KBM-7 (cell line): ENCODE measurements at regions not wholly inside any gene's neighbourhood (a gene's known extent, or its start where the extent isn't known, plus 50 kb on each side); places are given as distances from the start of the nearest gene placed in this dataset.

ENCODE experiments used
- DNase-seq: peaks from one replicate; pipeline ENCODE4 v3.0.0-alpha.2; 2015
- in situ Hi-C: fragments of 300-500 bp; cut with MboI; formaldehyde crosslinking; loops from 2 replicates; pipeline ENCODE4 v1.14.3; 2020; ENCODE audit warnings: low sequenced_read_pairs, low pct_unique_long_range_greater_than_20kb, mixed read lengths

- no peak for DNase-seq
- in situ Hi-C loops = no loop called here
Measured at GRCh38 chr3:87397211-87397610, 120.8 kb upstream of the POU1F1 start.

DNA sequence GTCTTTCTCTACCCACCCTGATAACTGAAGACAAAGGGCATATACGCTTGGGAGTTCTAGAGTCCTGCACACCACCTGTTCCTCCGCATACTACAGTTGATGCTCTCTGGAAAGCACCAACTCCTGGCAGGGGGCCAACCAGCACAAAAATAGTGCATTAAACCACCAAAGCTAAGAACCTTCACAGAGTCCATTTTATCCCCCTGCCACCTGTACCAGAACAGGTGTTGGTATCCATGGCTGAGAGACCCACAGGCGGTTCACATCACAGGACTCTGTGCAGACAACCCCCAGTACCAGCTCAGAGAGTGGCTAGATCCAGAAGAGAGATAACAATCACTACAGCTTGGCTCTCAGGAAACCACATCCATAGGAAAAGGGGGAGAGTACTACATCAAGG is 114.4 kb upstream of the POU1F1 start:
- in situ Hi-C loops = no loop called here

DNA sequence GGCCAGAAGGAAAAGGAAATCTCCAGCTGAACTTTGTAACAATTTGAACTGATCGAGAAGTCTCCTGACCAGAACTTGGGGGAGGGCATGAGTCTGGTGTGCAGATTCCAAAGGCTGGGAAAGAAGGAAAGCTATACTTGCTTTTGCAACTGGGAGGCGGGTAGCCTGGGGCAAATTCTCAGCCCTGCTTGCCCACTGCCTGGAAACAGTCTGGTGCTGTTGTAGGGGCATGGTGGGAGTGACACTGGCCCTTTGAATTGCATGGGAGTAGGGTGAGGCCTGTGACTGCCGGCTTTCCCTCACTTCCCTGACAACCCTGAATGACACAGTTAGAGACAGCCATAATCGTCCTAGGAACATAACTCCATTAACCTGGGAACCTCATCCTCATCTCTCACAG is 114.0 kb upstream of the POU1F1 start:
- in situ Hi-C loops = no loop called here
- DNase-seq = no peak

More for the DNA sequence above, 114.4 kb upstream of the POU1F1 start:
- no peak for DNase-seq

DNA sequence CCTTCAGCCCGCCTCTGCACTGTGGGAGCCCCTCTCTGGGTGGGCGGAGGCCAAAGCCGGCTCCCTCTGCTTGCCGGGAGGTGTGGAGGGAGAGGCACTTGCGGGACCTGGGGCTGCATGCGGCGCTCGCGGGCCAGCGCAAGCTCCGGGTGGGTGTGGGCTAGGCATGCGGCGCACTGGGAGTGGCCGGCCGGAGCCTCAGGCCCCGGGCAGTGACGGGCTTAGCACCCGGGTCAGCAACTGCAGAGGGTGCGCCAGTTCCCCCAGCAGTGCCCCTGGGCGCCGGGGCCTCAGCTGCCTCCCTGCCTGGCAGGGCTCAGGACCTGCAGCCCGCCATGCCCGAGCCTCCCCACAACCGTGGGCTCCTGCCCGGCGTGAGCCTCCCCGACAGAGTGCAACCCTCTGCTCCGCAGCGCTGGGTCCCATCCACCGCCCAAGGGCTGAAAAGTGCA is 98.9 kb upstream of the POU1F1 start:
- no peak for DNase-seq
- in situ Hi-C loops = no loop called here

DNA sequence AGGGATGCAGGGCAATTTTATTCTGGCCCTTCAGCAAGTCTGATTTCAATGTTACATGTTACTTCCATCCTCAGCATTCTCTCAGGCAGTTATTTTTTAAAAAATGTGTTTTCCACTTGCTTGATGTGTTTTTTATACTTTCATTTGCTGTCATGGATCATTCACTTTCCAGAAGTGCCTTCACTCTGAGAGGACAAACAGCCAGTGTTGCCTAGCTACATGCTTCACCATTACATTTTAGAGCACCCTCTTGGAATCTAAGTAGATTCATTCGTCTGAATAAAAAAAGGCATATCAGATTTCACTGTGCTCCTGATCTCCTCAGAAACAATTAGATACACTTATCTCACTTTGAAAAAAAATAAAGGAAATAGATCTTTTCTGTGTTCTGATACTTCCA is 93.6 kb upstream of the POU1F1 start:
- in situ Hi-C loops = no loop called here
- no peak for DNase-seq

GRCh38 chr3:87367736-87368135 is 91.4 kb upstream of the POU1F1 start:
- no peak for DNase-seq
- in situ Hi-C loops = no loop called here

DNA sequence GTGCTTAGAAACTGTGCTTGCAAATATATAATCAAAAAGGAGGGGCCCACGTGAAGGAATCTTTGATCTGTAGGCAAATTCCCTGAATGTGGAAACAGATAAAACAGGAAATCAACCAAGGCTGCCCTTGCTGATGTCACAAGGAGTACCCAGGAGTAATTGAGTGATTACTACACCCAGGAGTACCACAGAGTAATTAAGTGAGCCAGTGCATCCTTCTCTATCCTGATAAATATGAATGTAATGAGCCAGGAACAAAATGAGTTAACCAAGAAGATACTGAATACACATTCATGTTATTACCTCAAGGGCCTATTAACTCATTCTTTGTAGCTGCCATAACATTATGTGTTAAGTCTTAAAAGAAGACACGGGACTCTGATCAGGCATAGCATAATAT is 87.3 kb upstream of the POU1F1 start:
- in situ Hi-C loops = no loop called here
- no peak for DNase-seq

DNA sequence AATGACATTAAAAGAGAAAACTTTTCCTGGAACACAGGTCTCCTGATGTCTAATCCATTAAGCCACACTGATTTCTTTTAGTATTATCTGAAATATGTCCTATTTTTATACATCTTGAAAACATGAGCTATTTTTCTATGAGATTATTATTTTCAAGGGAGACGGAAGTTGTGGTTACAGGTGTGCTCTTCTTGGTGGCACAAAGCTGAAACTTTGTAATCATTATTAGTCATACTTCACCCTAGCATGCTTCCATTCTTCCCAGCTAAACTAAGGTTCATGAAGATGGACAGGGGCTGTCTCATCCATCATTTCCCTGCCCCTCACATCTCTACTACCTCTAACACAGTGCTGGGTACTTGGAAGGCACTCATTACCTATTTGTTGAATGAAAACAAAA is 85.6 kb upstream of the POU1F1 start:
- in situ Hi-C loops = no loop called here

DNA sequence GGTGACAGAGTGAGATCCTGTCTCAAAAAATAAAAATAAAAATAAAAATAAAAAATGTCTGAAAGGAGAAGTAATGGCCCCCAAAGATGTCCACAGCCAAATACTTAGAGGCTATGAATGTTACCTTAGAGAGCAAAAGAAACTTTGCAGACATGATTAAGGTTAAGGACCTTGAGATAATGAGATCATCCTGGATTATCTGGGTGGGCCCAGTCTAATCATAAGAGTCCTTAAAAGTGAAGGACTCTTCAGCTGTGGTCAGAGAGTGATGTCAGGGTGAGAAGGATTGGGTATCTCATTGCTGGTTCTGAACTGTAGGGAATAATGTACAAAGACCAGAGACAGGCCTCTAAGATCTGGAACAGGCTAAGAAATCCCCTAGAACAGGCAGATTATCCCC is 84.9 kb upstream of the POU1F1 start:
- in situ Hi-C loops = no loop called here
- no peak for DNase-seq

More for the DNA sequence above, 85.6 kb upstream of the POU1F1 start:
- no peak for DNase-seq

- in situ Hi-C loops = no loop called here
- DNase-seq = no peak
Measured at GRCh38 chr3:87359826-87360225, 83.4 kb upstream of the POU1F1 start.

- no peak for DNase-seq
- in situ Hi-C loops = no loop called here
Measured at GRCh38 chr3:87359025-87359424, 82.6 kb upstream of the POU1F1 start.

GRCh38 chr3:87358066-87358465 is 81.7 kb upstream of the POU1F1 start:
- in situ Hi-C loops = no loop called here

DNA sequence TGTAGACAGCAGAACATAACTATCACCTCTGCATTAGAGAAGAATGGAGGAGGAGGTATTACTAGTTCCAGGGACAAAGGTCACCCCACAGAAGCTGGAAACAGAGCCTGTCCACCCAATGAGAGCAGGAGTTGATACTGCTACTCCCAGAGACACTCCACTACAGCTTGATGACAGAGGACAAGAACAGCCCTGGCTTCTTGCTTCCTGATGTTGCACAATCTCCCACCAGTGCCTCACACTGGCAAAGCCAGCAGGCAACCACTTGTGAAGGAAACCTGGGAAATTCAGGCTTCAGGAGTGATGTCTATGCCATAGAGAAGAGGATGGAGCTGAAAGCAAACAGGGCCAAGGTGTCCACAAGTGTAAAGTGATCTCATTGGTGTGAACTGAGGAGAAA is 78.0 kb upstream of the POU1F1 start:
- in situ Hi-C loops = no loop called here
- no peak for DNase-seq

More at GRCh38 chr3:87358066-87358465, 81.7 kb upstream of the POU1F1 start:
- DNase-seq = no peak

DNA sequence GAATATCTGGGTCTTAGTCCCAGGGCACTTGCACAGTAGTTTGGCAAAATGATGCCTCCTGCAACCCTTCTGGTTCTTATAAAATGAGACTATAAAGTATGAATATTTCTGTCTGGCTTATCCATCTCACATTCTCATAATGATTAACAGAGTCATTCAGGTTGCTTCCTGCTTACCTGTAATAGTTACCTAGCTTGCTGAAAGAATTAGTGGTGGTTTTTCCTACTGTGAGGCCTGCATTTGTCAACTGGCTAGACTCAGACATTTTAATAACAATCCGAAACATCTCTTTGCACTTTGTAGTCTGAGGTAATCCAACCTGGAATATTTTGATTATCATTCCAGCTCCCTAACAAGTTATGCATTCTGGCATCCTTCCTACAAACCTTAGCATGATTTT is 75.6 kb upstream of the POU1F1 start:
- in situ Hi-C loops = no loop called here
- no peak for DNase-seq

DNA sequence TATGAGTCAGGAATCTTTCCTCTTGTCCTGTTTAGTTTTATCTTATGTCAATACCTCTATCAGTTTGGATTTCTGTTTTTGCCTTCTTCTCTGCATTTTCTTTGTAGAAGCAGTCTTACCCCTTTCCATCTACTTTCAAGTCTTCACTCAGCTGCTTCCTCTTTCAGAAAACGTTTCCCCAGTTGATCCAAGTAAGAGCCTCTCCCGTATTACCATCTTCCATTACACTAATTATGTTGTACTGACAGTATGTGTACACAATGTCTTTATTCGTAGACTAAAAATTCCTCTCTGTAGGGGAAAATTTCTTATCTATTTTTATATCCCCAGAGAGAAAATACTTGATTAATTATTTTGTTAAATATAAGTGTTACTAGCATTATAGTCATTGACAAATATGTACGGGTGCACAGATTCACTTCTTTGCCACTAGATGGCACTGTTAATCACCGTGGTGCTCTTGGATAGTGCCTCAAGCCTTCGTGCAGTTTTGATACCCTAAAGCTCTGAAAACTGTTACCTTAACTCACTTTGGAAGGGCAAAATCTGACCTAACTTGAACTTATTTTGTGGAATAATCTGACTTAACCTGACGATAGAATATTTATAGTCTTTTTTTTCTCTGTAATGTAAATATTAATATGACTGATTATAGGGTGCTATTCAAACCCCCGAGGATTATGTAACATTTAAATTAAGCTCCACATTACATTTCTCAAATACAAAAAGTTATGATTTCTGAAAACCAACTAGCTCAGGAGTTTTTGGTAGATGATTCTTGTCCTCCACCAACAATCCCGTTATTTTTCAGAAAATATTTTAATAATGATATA is 74.2 kb upstream of the POU1F1 start:
- DNase-seq = peak; percentile 53
- in situ Hi-C loops = no loop called here

- in situ Hi-C loops = no loop called here
Measured at GRCh38 chr3:87349833-87350232, 73.4 kb upstream of the POU1F1 start.

GRCh38 chr3:87336761-87337160 is 60.4 kb upstream of the POU1F1 start:
- no peak for DNase-seq

More at GRCh38 chr3:87349833-87350232, 73.4 kb upstream of the POU1F1 start:
- no peak for DNase-seq

GRCh38 chr3:87335931-87336330 is 59.5 kb upstream of the POU1F1 start:
- in situ Hi-C loops = no loop called here
- no peak for DNase-seq

More at GRCh38 chr3:87336761-87337160, 60.4 kb upstream of the POU1F1 start:
- in situ Hi-C loops = no loop called here

GRCh38 chr3:87333393-87333892 is 57.1 kb upstream of the POU1F1 start:
- peak; percentile 9 for DNase-seq
- in situ Hi-C loops = no loop called here

DNA sequence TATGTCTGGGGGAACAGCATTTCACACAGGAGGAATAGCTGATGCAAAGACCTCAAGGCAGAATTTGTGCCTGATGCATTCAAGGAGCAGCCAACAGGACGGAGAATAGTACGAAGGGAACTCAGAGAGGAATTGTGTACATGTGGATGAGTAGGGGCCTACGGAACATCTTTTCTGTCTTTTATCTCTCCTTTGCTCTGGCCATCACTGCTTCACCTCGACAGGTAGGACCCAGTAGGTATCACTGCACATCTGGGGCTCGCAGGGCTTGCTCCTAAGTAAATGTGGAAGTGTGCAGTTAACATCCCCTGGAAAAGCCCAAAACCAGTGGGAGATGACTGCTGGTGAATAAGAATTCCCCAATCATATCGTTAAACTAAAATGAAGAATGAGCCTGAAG is 56.4 kb upstream of the POU1F1 start:
- no peak for DNase-seq
- in situ Hi-C loops = no loop called here

- no peak for DNase-seq
- in situ Hi-C loops = no loop called here
Measured at GRCh38 chr3:87329065-87329464, 52.7 kb upstream of the POU1F1 start.
